ENCODE measurements at regions not wholly inside any gene's neighbourhood (a gene's known extent, or its start where the extent isn't known, plus 50 kb on each side); places are given as distances from the start of the nearest gene placed in this dataset.

DNA sequence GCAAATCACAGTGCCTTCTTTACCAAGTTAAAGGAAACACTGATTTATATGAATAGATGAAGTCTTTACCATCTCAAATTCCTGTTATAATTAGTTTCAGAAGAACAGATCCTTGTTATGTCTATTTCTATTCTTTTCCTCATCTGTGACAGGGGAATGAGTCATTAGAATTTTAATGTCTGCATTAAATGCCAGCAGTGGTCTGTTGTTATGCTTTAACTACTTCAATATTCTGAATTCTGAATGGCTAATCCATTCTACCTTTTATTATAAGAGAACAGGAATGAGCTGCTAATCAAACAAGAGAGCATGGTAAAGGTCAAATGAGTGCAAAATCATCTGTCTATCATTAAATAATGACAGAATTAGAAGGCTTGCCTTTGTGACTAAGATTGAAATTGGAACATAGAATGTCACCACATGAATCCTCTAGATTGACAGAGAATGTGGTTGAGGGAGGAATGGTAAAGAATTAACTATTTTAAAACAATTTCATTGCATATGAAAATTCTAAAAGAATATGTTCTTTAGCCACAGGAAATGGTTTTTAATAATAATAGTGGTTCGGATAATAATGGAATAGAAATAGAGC is 935.5 kb downstream of the ADGRL3 start:
- no peak for DNase-seq (ENCODE audit: low read depth)

DNA sequence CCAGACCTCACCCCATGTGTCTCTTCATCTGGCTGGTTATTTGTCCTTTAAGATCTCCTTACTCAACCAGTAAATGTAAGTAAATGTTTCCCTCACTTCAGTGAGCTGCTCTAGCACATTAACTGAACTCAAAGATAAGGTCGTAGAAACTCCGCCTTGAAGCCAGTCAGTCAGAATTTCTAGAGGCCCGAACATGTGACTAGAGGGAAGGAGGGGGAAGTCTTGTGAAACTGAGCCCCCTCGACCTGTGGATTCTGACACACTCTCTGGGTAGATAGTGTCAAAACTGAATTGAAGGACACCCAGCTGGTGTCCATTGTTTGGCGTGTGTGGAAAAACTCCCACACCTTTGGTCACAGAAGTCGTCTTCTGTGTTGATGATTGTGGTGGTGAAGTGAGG is 933.9 kb downstream of the ADGRL3 start:
- DNase-seq (ENCODE audit: low read depth): no peak

DNA sequence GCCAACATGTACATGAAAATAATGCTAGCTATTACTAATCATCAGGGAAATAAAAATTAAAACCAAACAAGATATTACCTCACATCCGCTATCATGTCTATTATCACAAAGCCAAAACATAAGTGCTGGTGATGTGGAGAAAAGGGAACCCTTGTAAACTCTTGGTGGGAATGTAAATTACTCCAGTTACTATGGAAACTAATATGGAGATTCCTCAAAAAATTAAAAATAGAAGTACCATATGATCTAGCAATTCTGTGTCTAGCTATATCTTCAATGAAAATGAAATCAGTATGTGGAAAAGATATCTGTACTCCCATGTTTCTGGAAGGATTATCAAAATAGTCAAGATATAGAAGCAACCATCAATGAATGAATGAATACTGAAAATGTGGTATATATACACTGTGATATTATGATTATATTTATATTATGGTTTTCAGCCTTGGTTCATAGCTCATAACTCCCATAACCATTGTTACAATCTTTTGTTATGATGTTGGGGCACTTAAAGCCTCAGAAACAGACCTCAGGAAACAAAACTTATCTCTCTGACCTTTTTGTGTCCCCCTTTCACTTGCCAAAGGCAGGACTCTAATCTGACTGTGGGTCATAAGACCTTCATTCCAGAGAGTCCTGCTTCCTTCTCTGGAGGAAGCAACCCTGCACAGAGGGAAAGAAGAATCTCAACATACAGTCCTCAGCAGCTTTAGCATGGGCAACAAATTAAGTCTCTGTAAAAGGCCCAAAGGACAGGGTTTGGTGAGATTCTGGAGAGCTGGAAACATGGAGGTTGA is 933.2 kb downstream of the ADGRL3 start:
- DNase-seq (ENCODE audit: low read depth): no peak

DNA sequence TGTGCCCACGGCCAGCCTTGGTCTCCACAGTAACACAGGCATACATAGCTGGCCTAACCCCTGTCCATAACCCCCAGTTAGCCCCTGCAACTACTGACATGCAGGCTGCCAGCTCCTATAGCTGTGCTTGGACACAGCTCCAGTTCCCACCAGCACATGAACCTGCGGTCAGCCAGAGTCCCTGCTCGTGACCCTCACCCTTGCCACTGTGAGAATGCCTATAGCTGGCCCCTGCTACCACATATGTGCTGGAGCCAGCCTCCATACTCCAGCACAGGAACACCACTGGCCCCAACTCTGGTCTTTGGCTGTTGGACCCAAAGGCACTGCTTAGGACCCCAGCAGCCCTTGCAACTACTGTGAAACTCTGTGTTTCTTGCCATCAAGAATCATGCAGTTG is 930.9 kb downstream of the ADGRL3 start:
- no peak for DNase-seq (ENCODE audit: low read depth)

DNA sequence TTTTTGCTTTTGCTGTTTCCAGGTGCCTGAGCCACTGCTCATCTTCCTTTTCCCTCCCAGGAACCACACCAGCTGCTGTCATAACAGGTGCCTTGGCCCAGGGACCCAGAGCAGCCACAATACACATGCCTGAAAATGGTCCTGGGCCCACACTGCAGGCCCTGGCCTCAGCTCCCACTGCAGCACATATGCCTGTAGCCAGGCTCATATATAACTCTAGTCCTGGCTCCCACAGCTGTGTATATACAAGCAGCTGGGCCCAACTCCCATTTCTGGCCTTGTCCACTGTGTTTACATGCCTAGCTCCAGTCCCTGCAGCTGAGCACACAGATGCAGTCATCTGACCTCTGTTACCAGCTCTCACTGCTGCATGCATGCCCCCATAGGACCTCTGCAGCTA is 930.5 kb downstream of the ADGRL3 start:
- DNase-seq (ENCODE audit: low read depth): no peak

DNA sequence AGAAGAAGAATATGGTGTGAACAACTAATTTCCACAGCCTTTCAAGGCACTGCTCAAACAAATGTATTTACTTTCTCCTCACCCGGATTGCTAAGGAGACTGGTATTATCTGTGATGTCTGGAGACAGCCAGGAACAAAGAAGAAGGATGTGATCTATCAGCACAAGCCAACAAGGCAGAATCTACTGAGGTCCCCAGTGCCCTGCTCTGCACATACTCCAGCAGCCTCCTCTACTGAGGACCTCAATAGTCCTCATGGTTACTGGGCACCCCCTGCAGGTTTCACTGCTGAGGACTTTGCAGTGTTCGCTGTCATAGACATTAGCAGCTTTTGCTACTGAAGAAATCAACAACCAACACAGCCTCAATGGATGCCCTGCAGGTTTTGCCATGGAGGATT is 930.1 kb downstream of the ADGRL3 start:
- DNase-seq (ENCODE audit: low read depth): no peak
